ENCODE measurements at regions not wholly inside any gene's neighbourhood (a gene's known extent, or its start where the extent isn't known, plus 50 kb on each side); places are given as distances from the start of the nearest gene placed in this dataset.

DNA sequence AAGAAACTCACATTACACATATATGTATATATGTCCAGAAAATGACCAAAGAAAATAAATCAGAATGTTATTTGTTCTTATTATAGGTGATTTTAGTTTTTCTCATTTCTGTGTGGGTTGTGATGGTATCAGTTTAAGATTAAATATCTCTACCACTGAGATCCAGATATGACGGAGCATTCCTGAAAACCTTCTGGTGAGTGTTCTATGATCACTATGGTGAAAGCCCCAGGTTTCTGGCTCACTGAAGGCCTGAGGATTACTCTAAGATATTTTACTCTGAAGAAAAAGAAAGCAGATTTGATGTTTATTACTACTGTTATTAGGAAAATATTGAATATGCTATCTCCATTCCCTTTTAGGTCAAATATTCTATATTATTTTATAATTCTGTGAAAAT, 62.8 kb upstream of the L3MBTL3 start (continued):
- TF ChIP-seq, protein P1, sequence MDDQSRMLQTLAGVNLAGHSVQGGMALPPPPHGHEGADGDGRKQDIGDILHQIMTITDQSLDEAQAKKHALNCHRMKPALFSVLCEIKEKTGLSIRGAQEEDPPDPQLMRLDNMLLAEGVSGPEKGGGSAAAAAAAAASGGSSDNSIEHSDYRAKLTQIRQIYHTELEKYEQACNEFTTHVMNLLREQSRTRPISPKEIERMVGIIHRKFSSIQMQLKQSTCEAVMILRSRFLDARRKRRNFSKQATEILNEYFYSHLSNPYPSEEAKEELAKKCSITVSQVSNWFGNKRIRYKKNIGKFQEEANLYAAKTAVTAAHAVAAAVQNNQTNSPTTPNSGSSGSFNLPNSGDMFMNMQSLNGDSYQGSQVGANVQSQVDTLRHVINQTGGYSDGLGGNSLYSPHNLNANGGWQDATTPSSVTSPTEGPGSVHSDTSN (IDR thresholded peaks at IDR 0.05; ENCODE audit: insufficient replicate concordance, low read depth, low read length): no peak
- TF ChIP-seq KDM1A (IDR thresholded peaks at IDR 0.05; ENCODE audit: borderline replicate concordance): no peak
- TF ChIP-seq BRCA1 (IDR thresholded peaks at IDR 0.05; ENCODE audit: low read depth, low read length): no peak
- TF ChIP-seq CBX3 (IDR thresholded peaks at IDR 0.05; ENCODE audit: borderline replicate concordance, low read depth): no peak
- TF ChIP-seq STAT1 (conservative IDR thresholded peaks at IDR 0.05): no peak
- TF ChIP-seq, protein P2, sequence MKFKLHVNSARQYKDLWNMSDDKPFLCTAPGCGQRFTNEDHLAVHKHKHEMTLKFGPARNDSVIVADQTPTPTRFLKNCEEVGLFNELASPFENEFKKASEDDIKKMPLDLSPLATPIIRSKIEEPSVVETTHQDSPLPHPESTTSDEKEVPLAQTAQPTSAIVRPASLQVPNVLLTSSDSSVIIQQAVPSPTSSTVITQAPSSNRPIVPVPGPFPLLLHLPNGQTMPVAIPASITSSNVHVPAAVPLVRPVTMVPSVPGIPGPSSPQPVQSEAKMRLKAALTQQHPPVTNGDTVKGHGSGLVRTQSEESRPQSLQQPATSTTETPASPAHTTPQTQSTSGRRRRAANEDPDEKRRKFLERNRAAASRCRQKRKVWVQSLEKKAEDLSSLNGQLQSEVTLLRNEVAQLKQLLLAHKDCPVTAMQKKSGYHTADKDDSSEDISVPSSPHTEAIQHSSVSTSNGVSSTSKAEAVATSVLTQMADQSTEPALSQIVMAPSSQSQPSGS (IDR thresholded peaks at IDR 0.05; ENCODE audit: low read length): no peak
- TF ChIP-seq, protein P3, sequence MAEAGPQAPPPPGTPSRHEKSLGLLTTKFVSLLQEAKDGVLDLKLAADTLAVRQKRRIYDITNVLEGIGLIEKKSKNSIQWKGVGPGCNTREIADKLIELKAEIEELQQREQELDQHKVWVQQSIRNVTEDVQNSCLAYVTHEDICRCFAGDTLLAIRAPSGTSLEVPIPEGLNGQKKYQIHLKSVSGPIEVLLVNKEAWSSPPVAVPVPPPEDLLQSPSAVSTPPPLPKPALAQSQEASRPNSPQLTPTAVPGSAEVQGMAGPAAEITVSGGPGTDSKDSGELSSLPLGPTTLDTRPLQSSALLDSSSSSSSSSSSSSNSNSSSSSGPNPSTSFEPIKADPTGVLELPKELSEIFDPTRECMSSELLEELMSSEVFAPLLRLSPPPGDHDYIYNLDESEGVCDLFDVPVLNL (IDR thresholded peaks at IDR 0.05; ENCODE audit: low read depth, low read length): no peak
- TF ChIP-seq MTA3 (IDR thresholded peaks at IDR 0.05; ENCODE audit: borderline replicate concordance, low read length): no peak

DNA sequence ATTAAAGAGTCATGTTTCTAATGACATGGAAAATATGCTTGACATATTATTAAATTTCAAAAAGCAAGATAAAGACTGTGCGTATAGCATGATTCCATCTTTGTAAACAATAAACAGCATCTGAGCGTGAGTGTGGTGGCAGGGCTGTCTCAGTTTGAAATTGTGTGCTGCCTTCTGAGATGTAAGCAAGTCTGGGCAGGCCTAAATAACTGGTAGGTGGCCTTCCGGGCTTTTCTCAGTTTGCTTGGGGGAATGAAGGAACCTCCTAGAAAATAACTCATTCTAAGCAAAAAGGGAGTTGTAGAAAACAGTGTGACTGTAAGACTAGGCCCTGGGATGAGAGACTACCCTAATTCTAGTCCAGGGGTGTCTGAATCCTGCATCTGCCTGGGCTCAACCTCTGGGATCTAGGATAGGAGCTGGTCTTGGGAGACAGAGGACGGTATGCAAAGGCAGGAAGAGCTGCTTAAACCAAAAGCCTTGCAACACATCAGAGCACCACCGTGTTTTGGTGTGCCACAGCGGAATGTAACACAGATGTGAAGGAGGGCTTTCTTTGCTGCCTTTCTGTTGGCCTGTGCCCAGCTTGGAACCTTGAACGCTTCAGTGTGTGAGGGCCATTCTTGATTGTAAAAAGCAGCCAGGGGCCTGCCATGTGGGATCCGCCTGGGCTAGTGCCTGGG, 63.5 kb upstream of the L3MBTL3 start:
- peak overlapping the region; percentile 39 for H2AFZ ChIP-seq (ENCODE audit: control insufficient read depth, low read depth, low read length)
- RAD21 ChIA-PET (ENCODE audit: unreplicated experiment): no interaction called here
- H3K79me2 ChIP-seq (ENCODE audit: control insufficient read depth, insufficient read depth, low read length): no peaks in the 10 kb centered on the region
- WGBS (ENCODE audit: insufficient coverage, insufficient replicate concordance, low lambda C conversion rate, missing lambda C conversion rate): 56% methylated on average over 8 of the region's 8 CpGs
- no peaks in the 10 kb centered on the region for H3K36me3 ChIP-seq (ENCODE audit: control insufficient read depth in 2 of 2, insufficient read depth in 2 of 2, low read length in 1 of 2)
- BruUV-seq (replicated peaks): no TSS peak
- FAIRE-seq (no peak), ATAC-seq (no peak), DNase-seq (ENCODE audit: low read depth, low spot score) (no peak)
- in situ Hi-C loops (cut with MboI): no loop called here
- SMC1A ChIA-PET (ENCODE audit: uncharacterized antibody, unreplicated experiment): no interaction called here
- no peak overlapping the region for H3K9ac ChIP-seq (ENCODE audit: control insufficient read depth, insufficient read depth, low read length)
- H3K27me3 ChIP-seq (replicated peaks in 1 of 2; ENCODE audit: control insufficient read depth in 2 of 2, insufficient read depth in 2 of 2, low read length in 1 of 2): no peaks in the 10 kb centered on the region
- H3K4me3 ChIP-seq: no peak overlapping the region
- TF ChIP-seq, protein P4, sequence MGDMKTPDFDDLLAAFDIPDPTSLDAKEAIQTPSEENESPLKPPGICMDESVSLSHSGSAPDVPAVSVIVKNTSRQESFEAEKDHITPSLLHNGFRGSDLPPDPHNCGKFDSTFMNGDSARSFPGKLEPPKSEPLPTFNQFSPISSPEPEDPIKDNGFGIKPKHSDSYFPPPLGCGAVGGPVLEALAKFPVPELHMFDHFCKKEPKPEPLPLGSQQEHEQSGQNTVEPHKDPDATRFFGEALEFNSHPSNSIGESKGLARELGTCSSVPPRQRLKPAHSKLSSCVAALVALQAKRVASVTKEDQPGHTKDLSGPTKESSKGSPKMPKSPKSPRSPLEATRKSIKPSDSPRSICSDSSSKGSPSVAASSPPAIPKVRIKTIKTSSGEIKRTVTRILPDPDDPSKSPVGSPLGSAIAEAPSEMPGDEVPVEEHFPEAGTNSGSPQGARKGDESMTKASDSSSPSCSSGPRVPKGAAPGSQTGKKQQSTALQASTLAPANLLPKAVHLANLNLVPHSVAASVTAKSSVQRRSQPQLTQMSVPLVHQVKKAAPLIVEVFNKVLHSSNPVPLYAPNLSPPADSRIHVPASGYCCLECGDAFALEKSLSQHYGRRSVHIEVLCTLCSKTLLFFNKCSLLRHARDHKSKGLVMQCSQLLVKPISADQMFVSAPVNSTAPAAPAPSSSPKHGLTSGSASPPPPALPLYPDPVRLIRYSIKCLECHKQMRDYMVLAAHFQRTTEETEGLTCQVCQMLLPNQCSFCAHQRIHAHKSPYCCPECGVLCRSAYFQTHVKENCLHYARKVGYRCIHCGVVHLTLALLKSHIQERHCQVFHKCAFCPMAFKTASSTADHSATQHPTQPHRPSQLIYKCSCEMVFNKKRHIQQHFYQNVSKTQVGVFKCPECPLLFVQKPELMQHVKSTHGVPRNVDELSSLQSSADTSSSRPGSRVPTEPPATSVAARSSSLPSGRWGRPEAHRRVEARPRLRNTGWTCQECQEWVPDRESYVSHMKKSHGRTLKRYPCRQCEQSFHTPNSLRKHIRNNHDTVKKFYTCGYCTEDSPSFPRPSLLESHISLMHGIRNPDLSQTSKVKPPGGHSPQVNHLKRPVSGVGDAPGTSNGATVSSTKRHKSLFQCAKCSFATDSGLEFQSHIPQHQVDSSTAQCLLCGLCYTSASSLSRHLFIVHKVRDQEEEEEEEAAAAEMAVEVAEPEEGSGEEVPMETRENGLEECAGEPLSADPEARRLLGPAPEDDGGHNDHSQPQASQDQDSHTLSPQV (IDR thresholded peaks at IDR 0.05): no peak
- no peak for TF ChIP-seq JUND (IDR thresholded peaks at IDR 0.05; ENCODE audit: low read depth, low read length)
- no peaks in the 10 kb centered on the region for H4K20me1 ChIP-seq (ENCODE audit: control insufficient read depth, insufficient read depth)
- POLR2A ChIA-PET: no interaction called here
- H3K27ac ChIP-seq (ENCODE audit: control insufficient read depth, insufficient read depth): no peak overlapping the region
- intact Hi-C loops (cut with micrococcal nuclease; ENCODE audit: unreplicated experiment): no loop called here
- H3K4me2 ChIP-seq (ENCODE audit: control insufficient read depth, insufficient read depth): no peak overlapping the region
- CTCF ChIA-PET: interaction anchor here (0.6 kb wide), 1 partner anchor 62 kb away, joined by 3 read pairs; no protein-coding TSS in a partner anchor
- H3K4me1 ChIP-seq (ENCODE audit: control insufficient read depth, insufficient read depth, low read length): no peaks in the 10 kb centered on the region
- H3K9me3 ChIP-seq (replicated peaks; ENCODE audit: control insufficient read depth, insufficient read depth, low read length): no peaks in the 10 kb centered on the region; the same call in 2 of the 3 replicates

Data from GM12878 (cell line).